HG03354 (cell line): ENCODE measurements at regions not wholly inside any gene's neighbourhood (a gene's known extent, or its start where the extent isn't known, plus 50 kb on each side); places are given as distances from the start of the nearest gene placed in this dataset.

Experiments
- ATAC-seq: cut with Tn5 transposase; IDR thresholded peaks from one replicate; pipeline ENCODE4 v1.9.1; 2021; ENCODE audit warnings: mild to moderate bottlenecking; ENCODE audit not compliant: unreplicated experiment, poor library complexity, severe bottlenecking

- no peak for ATAC-seq
Observed at GRCh38 chr9:134271338-134272301, 54.6 kb upstream of the RXRA start.

- ATAC-seq = no peak
Observed at GRCh38 chr9:134272302-134273023, 53.8 kb upstream of the RXRA start.

GRCh38 chr9:134273647-134274046 is 52.6 kb upstream of the RXRA start:
- ATAC-seq = no peak

- no peak for ATAC-seq
Observed at GRCh38 chr9:134275375-134275774, 50.9 kb upstream of the RXRA start.

- ATAC-seq = no peak
Observed at GRCh38 chr9:134276453-134277245, 49.6 kb upstream of the RXRA start.
